ENCODE measurements at regions not wholly inside any gene's neighbourhood (a gene's known extent, or its start where the extent isn't known, plus 50 kb on each side); places are given as distances from the start of the nearest gene placed in this dataset.

DNA sequence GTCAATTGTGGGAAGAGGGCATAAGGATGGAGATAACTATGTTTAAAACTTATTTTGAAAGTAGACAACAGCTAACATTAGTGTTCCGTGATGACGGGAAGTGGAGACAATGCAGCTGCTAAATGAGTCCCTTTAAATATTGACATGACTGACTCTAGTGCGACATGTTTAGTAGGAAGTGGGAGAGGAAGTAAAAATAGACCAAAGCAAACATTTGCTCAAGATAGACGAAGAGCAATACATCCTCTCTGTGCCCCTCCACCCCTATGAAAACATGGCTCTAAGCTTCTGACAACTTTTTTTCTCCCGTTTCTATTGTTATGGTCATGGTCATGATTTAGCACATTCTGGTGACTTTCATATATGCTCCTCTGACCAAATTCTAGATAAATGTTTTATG lies 60.0 kb upstream of the HMCN1 start:
- no peak for DNase-seq
- Histone ChIP-seq H3K9ac (ENCODE audit: low read length) (no peak overlapping the region), H3K4me3 (ENCODE audit: low read depth, low read length) (no peak overlapping the region), H2BK120ac (ENCODE audit: insufficient read depth, low read length, poor library complexity) (no peak overlapping the region), H3K79me1 (ENCODE audit: low read length) (peaks cover 5% of the 10 kb centered on the region), H3K23ac (ENCODE audit: low read length) (no peak overlapping the region), H3K79me2 (ENCODE audit: control insufficient read depth, insufficient read depth, low read length, poor library complexity) (no peaks in the 10 kb centered on the region), H2BK5ac (ENCODE audit: low read depth, low read length, poor library complexity) (no peak overlapping the region), H3K18ac (ENCODE audit: low read length) (no peak overlapping the region), H3K27me3 (ENCODE audit: insufficient read depth, low read length) (no peaks in the 10 kb centered on the region), H4K8ac (ENCODE audit: low read depth, low read length) (no peak overlapping the region), H3K4me1 (ENCODE audit: control insufficient read depth in 1 of 2, insufficient read depth in 2 of 2, low read length in 2 of 2) (no peaks in the 10 kb centered on the region), H3K4me2 (ENCODE audit: low read length) (no peak overlapping the region), H4K91ac (ENCODE audit: low read depth, low read length) (no peak overlapping the region), H3K4ac (ENCODE audit: low read depth, low read length) (no peak overlapping the region), H2AK5ac (ENCODE audit: low read length) (no peak overlapping the region), H3K9me3 (ENCODE audit: insufficient read depth, low read depth, low read length) (no peaks in the 10 kb centered on the region), H3K36me3 (ENCODE audit: control insufficient read depth in 1 of 2, insufficient read depth in 2 of 2, low read length in 2 of 2) (no peaks in the 10 kb centered on the region), H3K14ac (ENCODE audit: low read length) (no peak overlapping the region), H4K12ac (ENCODE audit: low read depth, low read length) (no peak overlapping the region), H3K27ac (ENCODE audit: low read depth, low read length) (no peak overlapping the region), H2AFZ (ENCODE audit: insufficient read depth, low read length, poor library complexity) (no peak overlapping the region), H2BK12ac (ENCODE audit: low read length) (no peak overlapping the region)
- no CpG with 5 or more reads among the region's 5 CpGs for WGBS (ENCODE audit: extremely low coverage, insufficient coverage, insufficient read length)

DNA sequence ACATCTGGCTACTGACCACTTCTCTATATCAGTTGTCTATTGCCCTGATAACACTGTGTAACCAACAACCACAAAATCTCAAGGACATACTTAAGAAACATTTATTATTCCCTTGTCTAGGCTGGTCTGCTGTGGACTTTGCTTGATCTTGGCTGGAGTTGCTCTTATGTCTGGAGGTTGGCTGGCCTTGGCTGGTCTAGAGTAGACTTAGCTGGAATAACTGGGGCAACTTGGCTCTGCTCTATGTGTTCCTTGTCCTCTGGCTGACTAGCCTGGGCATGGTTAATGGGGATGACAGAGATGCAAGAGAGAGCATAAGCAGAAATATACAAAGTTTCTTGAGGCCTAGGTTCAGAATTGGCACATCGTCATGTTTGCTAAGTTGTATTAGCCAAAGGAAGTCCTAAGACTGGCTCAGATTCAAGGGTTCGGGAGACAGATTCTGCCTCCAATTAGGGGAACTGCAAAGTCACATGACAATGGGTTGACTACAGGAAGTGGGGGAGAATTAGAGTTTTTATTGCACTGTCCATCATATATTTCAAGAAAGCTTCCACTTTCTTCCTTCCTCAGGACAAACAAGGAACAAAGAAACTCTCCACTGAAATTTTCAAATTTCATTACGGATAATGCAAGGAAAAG lies 61.4 kb upstream of the HMCN1 start:
- peak overlapping the region; percentile 91 for H2BK12ac ChIP-seq (ENCODE audit: low read length)
- H3K27me3 ChIP-seq (ENCODE audit: insufficient read depth, low read length): no peaks in the 10 kb centered on the region
- H4K12ac ChIP-seq (ENCODE audit: low read depth, low read length): no peak overlapping the region
- no peak overlapping the region for H3K14ac ChIP-seq (ENCODE audit: low read length)
- H3K36me3 ChIP-seq (ENCODE audit: control insufficient read depth in 1 of 2, insufficient read depth in 2 of 2, low read length in 2 of 2): no peaks in the 10 kb centered on the region
- H2AFZ ChIP-seq (ENCODE audit: insufficient read depth, low read length, poor library complexity): no peak overlapping the region
- no peak overlapping the region for H3K4me2 ChIP-seq (ENCODE audit: low read length)
- no peaks in the 10 kb centered on the region for H3K4me1 ChIP-seq (ENCODE audit: control insufficient read depth in 1 of 2, insufficient read depth in 2 of 2, low read length in 2 of 2)
- H4K91ac ChIP-seq (ENCODE audit: low read depth, low read length): peak overlapping the region; percentile 24
- H3K9ac ChIP-seq (ENCODE audit: low read length): no peak overlapping the region
- H3K79me1 ChIP-seq (ENCODE audit: low read length): peaks cover 5% of the 10 kb centered on the region
- H2AK5ac ChIP-seq (ENCODE audit: low read length): peak overlapping the region; percentile 91
- H3K4ac ChIP-seq (ENCODE audit: low read depth, low read length): no peak overlapping the region
- H4K8ac ChIP-seq (ENCODE audit: low read depth, low read length): peak overlapping the region; percentile 38
- peak overlapping the region; percentile 76 for H2BK120ac ChIP-seq (ENCODE audit: insufficient read depth, low read length, poor library complexity)
- no peak for DNase-seq
- WGBS (ENCODE audit: extremely low coverage, insufficient coverage, insufficient read length): no CpG with 5 or more reads among the region's 3 CpGs
- no peaks in the 10 kb centered on the region for H3K9me3 ChIP-seq (ENCODE audit: insufficient read depth, low read depth, low read length)
- peak overlapping the region; percentile 29 for H3K18ac ChIP-seq (ENCODE audit: low read length)
- H3K4me3 ChIP-seq (ENCODE audit: low read depth, low read length): no peak overlapping the region
- H3K27ac ChIP-seq (ENCODE audit: low read depth, low read length): no peak overlapping the region
- H3K23ac ChIP-seq (ENCODE audit: low read length): no peak overlapping the region
- H2BK5ac ChIP-seq (ENCODE audit: low read depth, low read length, poor library complexity): no peak overlapping the region
- no peaks in the 10 kb centered on the region for H3K79me2 ChIP-seq (ENCODE audit: control insufficient read depth, insufficient read depth, low read length, poor library complexity)

DNA sequence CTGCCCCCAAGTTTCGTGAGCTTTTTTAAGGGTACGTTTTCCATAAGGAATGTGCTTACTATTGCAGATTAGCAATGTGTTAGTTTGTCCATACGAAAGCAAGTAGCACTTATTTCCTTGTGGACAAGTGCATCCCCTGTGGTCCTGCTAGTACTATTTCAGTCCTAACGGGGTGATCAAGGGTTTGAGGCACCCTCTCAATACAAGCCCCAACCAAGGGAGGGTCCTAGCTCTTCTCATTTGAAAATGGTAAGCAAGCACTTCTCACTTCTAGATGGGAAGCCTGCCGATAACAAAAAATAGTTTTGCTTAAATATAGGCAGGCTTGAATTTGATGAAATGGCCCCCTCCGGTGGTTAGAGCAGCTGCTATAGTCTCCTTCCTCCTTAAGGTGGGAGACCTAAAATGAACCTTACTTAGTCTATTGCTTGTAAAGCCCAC lies 64.0 kb upstream of the HMCN1 start:
- H3K4me2 ChIP-seq (ENCODE audit: low read length): no peak overlapping the region
- DNase-seq: peak; percentile 25 to 65
- no peak overlapping the region for H2AK5ac ChIP-seq (ENCODE audit: low read length)
- no peaks in the 10 kb centered on the region for H3K36me3 ChIP-seq (ENCODE audit: control insufficient read depth in 1 of 2, insufficient read depth in 2 of 2, low read length in 2 of 2)
- H3K4me3 ChIP-seq (ENCODE audit: low read depth, low read length): no peak overlapping the region
- H3K4me1 ChIP-seq (ENCODE audit: control insufficient read depth in 1 of 2, insufficient read depth in 2 of 2, low read length in 2 of 2): no peaks in the 10 kb centered on the region
- H3K79me2 ChIP-seq (ENCODE audit: control insufficient read depth, insufficient read depth, low read length, poor library complexity): no peaks in the 10 kb centered on the region
- no peaks in the 10 kb centered on the region for H3K9me3 ChIP-seq (ENCODE audit: insufficient read depth, low read depth, low read length)
- no peak overlapping the region for H4K8ac ChIP-seq (ENCODE audit: low read depth, low read length)
- WGBS (ENCODE audit: extremely low coverage, insufficient coverage, insufficient read length): no CpG with 5 or more reads among the region's 6 CpGs
- peak overlapping the region; percentile 24 for H2BK12ac ChIP-seq (ENCODE audit: low read length)
- H4K12ac ChIP-seq (ENCODE audit: low read depth, low read length): no peak overlapping the region
- no peak overlapping the region for H3K14ac ChIP-seq (ENCODE audit: low read length)
- H2BK5ac ChIP-seq (ENCODE audit: low read depth, low read length, poor library complexity): no peak overlapping the region
- H3K27ac ChIP-seq (ENCODE audit: low read depth, low read length): no peak overlapping the region
- H2AFZ ChIP-seq (ENCODE audit: insufficient read depth, low read length, poor library complexity): no peak overlapping the region
- H3K27me3 ChIP-seq (ENCODE audit: insufficient read depth, low read length): no peaks in the 10 kb centered on the region
- H3K23ac ChIP-seq (ENCODE audit: low read length): no peak overlapping the region
- no peak overlapping the region for H3K9ac ChIP-seq (ENCODE audit: low read length)
- H3K18ac ChIP-seq (ENCODE audit: low read length): no peak overlapping the region
- H4K91ac ChIP-seq (ENCODE audit: low read depth, low read length): peak overlapping the region; percentile 16
- peaks cover 9% of the 10 kb centered on the region for H3K79me1 ChIP-seq (ENCODE audit: low read length)
- H2BK120ac ChIP-seq (ENCODE audit: insufficient read depth, low read length, poor library complexity): peak overlapping the region; percentile 91
- no peak overlapping the region for H3K4ac ChIP-seq (ENCODE audit: low read depth, low read length)

DNA sequence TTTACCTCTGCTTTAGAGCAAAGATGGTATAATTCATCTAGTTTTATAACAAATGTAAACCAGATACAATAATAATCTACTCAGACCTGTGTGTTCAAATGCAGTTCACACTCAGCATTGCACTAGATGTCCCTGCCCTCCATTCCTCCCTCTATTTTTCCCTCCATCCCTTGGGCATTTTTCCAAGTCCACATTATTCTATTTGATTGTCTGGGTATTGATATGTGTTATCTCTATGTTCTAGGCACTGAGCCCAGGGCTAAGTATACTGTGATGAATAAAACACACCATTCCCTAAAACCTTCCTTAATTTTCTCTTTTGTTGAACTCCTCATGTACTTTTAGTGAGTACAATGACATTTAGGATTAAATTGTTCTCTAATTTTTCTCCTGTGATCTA lies 66.2 kb upstream of the HMCN1 start:
- Histone ChIP-seq H3K14ac (ENCODE audit: low read length) (no peak overlapping the region), H3K9ac (ENCODE audit: low read length) (no peak overlapping the region), H4K8ac (ENCODE audit: low read depth, low read length) (no peak overlapping the region), H3K27ac (ENCODE audit: low read depth, low read length) (no peak overlapping the region), H3K79me1 (ENCODE audit: low read length) (peaks cover 13% of the 10 kb centered on the region), H3K36me3 (ENCODE audit: control insufficient read depth in 1 of 2, insufficient read depth in 2 of 2, low read length in 2 of 2) (no peaks in the 10 kb centered on the region), H3K18ac (ENCODE audit: low read length) (no peak overlapping the region), H3K4me3 (ENCODE audit: low read depth, low read length) (no peak overlapping the region), H3K27me3 (ENCODE audit: insufficient read depth, low read length) (no peaks in the 10 kb centered on the region), H3K79me2 (ENCODE audit: control insufficient read depth, insufficient read depth, low read length, poor library complexity) (no peaks in the 10 kb centered on the region), H2BK5ac (ENCODE audit: low read depth, low read length, poor library complexity) (no peak overlapping the region), H3K4me1 (ENCODE audit: control insufficient read depth in 1 of 2, insufficient read depth in 2 of 2, low read length in 2 of 2) (peaks cover 0 to 3% of the 10 kb centered on the region in 2 experiments), H4K91ac (ENCODE audit: low read depth, low read length) (no peak overlapping the region), H3K4ac (ENCODE audit: low read depth, low read length) (no peak overlapping the region), H3K9me3 (ENCODE audit: insufficient read depth, low read depth, low read length) (no peaks in the 10 kb centered on the region), H4K12ac (ENCODE audit: low read depth, low read length) (no peak overlapping the region), H3K4me2 (ENCODE audit: low read length) (no peak overlapping the region), H2AK5ac (ENCODE audit: low read length) (no peak overlapping the region), H2BK12ac (ENCODE audit: low read length) (no peak overlapping the region), H2BK120ac (ENCODE audit: insufficient read depth, low read length, poor library complexity) (no peak overlapping the region), H2AFZ (ENCODE audit: insufficient read depth, low read length, poor library complexity) (no peak overlapping the region), H3K23ac (ENCODE audit: low read length) (no peak overlapping the region)
- no peak for DNase-seq
